ENCODE measurements at regions not wholly inside any gene's neighbourhood (a gene's known extent, or its start where the extent isn't known, plus 50 kb on each side); places are given as distances from the start of the nearest gene placed in this dataset.

GRCh38 chr9:23229890-23230317 lies 596.1 kb downstream of the ELAVL2 start:
- Histone ChIP-seq H3K4me3 (ENCODE audit: low read depth, low read length) (no peak overlapping the region), H3K36me3 (ENCODE audit: control insufficient read depth, insufficient read depth, low read length) (no peaks in the 10 kb centered on the region), H3K27ac (ENCODE audit: insufficient read depth, low read length, poor library complexity, severe bottlenecking) (no peak overlapping the region), H3K27me3 (ENCODE audit: control insufficient read depth, insufficient read depth, low read length) (no peaks in the 10 kb centered on the region), H3K4me1 (ENCODE audit: control insufficient read depth, insufficient read depth, low read length, poor library complexity, severe bottlenecking) (no peaks in the 10 kb centered on the region), H3K9me3 (ENCODE audit: control insufficient read depth in 2 of 2, low read length in 2 of 2) (peaks cover 0 to 3% of the 10 kb centered on the region in 2 experiments)
- Mint-ChIP-seq H3K27me3 (no peaks in the 10 kb centered on the region), H3K36me3 (no peaks in the 10 kb centered on the region), H3K4me3 (no peak overlapping the region), H3K9me3 (peaks cover 3 to 17% (median 5%) of the 10 kb centered on the region in 7 donors), H3K27ac (no peak overlapping the region), H3K4me1 (no peaks in the 10 kb centered on the region)
- DNase-seq (no peak), ATAC-seq (ENCODE audit: low read depth in 2 of 2) (no peak)

GRCh38 chr9:23232831-23233230 lies 593.2 kb downstream of the ELAVL2 start:
- Mint-ChIP-seq H3K4me3 (no peak overlapping the region), H3K9me3 (peaks cover 1 to 17% (median 8%) of the 10 kb centered on the region in 7 donors), H3K27me3 (no peaks in the 10 kb centered on the region), H3K36me3 (no peaks in the 10 kb centered on the region), H3K27ac (no peak overlapping the region), H3K4me1 (no peaks in the 10 kb centered on the region)
- Histone ChIP-seq H3K4me1 (ENCODE audit: control insufficient read depth, insufficient read depth, low read length, poor library complexity, severe bottlenecking) (no peaks in the 10 kb centered on the region), H3K27me3 (ENCODE audit: control insufficient read depth, insufficient read depth, low read length) (no peaks in the 10 kb centered on the region), H3K36me3 (ENCODE audit: control insufficient read depth, insufficient read depth, low read length) (no peaks in the 10 kb centered on the region), H3K9me3 (ENCODE audit: control insufficient read depth in 2 of 2, low read length in 2 of 2) (no peaks in the 10 kb centered on the region), H3K4me3 (ENCODE audit: low read depth, low read length) (no peak overlapping the region), H3K27ac (ENCODE audit: insufficient read depth, low read length, poor library complexity, severe bottlenecking) (no peak overlapping the region)
- ATAC-seq (ENCODE audit: low read depth in 2 of 2): no peak
- DNase-seq: no peak

- Mint-ChIP-seq H3K4me3 (no peak overlapping the region), H3K27ac (no peak overlapping the region), H3K9me3 (peaks cover 4 to 32% (median 13%) of the 10 kb centered on the region in 7 donors), H3K36me3 (no peaks in the 10 kb centered on the region), H3K27me3 (no peaks in the 10 kb centered on the region), H3K4me1 (no peaks in the 10 kb centered on the region)
- Histone ChIP-seq H3K4me3 (ENCODE audit: low read depth, low read length) (no peak overlapping the region), H3K27ac (ENCODE audit: insufficient read depth, low read length, poor library complexity, severe bottlenecking) (no peak overlapping the region), H3K9me3 (ENCODE audit: control insufficient read depth in 2 of 2, low read length in 2 of 2) (no peaks in the 10 kb centered on the region), H3K4me1 (ENCODE audit: control insufficient read depth, insufficient read depth, low read length, poor library complexity, severe bottlenecking) (no peaks in the 10 kb centered on the region), H3K36me3 (ENCODE audit: control insufficient read depth, insufficient read depth, low read length) (no peaks in the 10 kb centered on the region), H3K27me3 (ENCODE audit: control insufficient read depth, insufficient read depth, low read length) (no peaks in the 10 kb centered on the region)
- DNase-seq (no peak), ATAC-seq (ENCODE audit: low read depth in 2 of 2) (no peak)
Observed at GRCh38 chr9:23243523-23243922, 582.5 kb downstream of the ELAVL2 start.

- Histone ChIP-seq H3K27ac (ENCODE audit: insufficient read depth, low read length, poor library complexity, severe bottlenecking) (no peak overlapping the region), H3K36me3 (ENCODE audit: control insufficient read depth, insufficient read depth, low read length) (no peaks in the 10 kb centered on the region), H3K4me1 (ENCODE audit: control insufficient read depth, insufficient read depth, low read length, poor library complexity, severe bottlenecking) (no peaks in the 10 kb centered on the region), H3K27me3 (ENCODE audit: control insufficient read depth, insufficient read depth, low read length) (no peaks in the 10 kb centered on the region), H3K4me3 (ENCODE audit: low read depth, low read length) (no peak overlapping the region), H3K9me3 (ENCODE audit: control insufficient read depth in 2 of 2, low read length in 2 of 2) (no peaks in the 10 kb centered on the region)
- ATAC-seq (ENCODE audit: low read depth in 2 of 2) (no peak), DNase-seq (no peak)
- Mint-ChIP-seq H3K36me3 (no peaks in the 10 kb centered on the region), H3K4me1 (no peaks in the 10 kb centered on the region), H3K9me3 (peaks cover 4 to 31% (median 16%) of the 10 kb centered on the region in 7 donors), H3K27me3 (no peaks in the 10 kb centered on the region), H3K27ac (no peak overlapping the region), H3K4me3 (no peak overlapping the region)
Observed at GRCh38 chr9:23245067-23245466, 581.0 kb downstream of the ELAVL2 start.

GRCh38 chr9:23254404-23255184 lies 571.4 kb downstream of the ELAVL2 start:
- H3K27me3 ChIP-seq (ENCODE audit: control insufficient read depth, insufficient read depth, low read length): no peaks in the 10 kb centered on the region

GRCh38 chr9:23255346-23255745 lies 570.7 kb downstream of the ELAVL2 start:
- no peak for DNase-seq
- Histone ChIP-seq H3K27ac (ENCODE audit: insufficient read depth, low read length, poor library complexity, severe bottlenecking) (no peak overlapping the region), H3K36me3 (ENCODE audit: control insufficient read depth, insufficient read depth, low read length) (no peaks in the 10 kb centered on the region), H3K9me3 (ENCODE audit: control insufficient read depth in 2 of 2, low read length in 2 of 2) (peaks cover 0 to 2% of the 10 kb centered on the region in 2 experiments), H3K4me3 (ENCODE audit: low read depth, low read length) (no peak overlapping the region), H3K4me1 (ENCODE audit: control insufficient read depth, insufficient read depth, low read length, poor library complexity, severe bottlenecking) (no peaks in the 10 kb centered on the region), H3K27me3 (ENCODE audit: control insufficient read depth, insufficient read depth, low read length) (no peaks in the 10 kb centered on the region)
- no peak for ATAC-seq (ENCODE audit: low read depth in 2 of 2)
- peaks cover 0 to 27% (median 3%) of the 10 kb centered on the region in 7 donors for H3K9me3 Mint-ChIP-seq
- no peaks in the 10 kb centered on the region for H3K4me1 Mint-ChIP-seq
- H3K4me3 Mint-ChIP-seq: no peak overlapping the region
- H3K36me3 Mint-ChIP-seq: no peaks in the 10 kb centered on the region
- H3K27ac Mint-ChIP-seq: no peak overlapping the region
- no peaks in the 10 kb centered on the region for H3K27me3 Mint-ChIP-seq

More at GRCh38 chr9:23254404-23255184, 571.4 kb downstream of the ELAVL2 start:
- Mint-ChIP-seq H3K27me3 (no peaks in the 10 kb centered on the region), H3K9me3 (peaks cover 2 to 35% (median 6%) of the 10 kb centered on the region in 7 donors), H3K4me3 (no peak overlapping the region), H3K27ac (no peak overlapping the region), H3K4me1 (no peaks in the 10 kb centered on the region), H3K36me3 (no peaks in the 10 kb centered on the region)
- H3K4me3 ChIP-seq (ENCODE audit: low read depth, low read length): no peak overlapping the region
- DNase-seq (no peak), ATAC-seq (ENCODE audit: low read depth in 2 of 2) (no peak)
- H3K27ac ChIP-seq (ENCODE audit: insufficient read depth, low read length, poor library complexity, severe bottlenecking): no peak overlapping the region
- peaks cover 0 to 2% of the 10 kb centered on the region in 2 experiments for H3K9me3 ChIP-seq (ENCODE audit: control insufficient read depth in 2 of 2, low read length in 2 of 2)
- no peaks in the 10 kb centered on the region for H3K36me3 ChIP-seq (ENCODE audit: control insufficient read depth, insufficient read depth, low read length)
- H3K4me1 ChIP-seq (ENCODE audit: control insufficient read depth, insufficient read depth, low read length, poor library complexity, severe bottlenecking): no peaks in the 10 kb centered on the region

- Histone ChIP-seq H3K4me3 (ENCODE audit: low read depth, low read length) (no peak overlapping the region), H3K9me3 (ENCODE audit: control insufficient read depth in 2 of 2, low read length in 2 of 2) (peaks cover 0 to 2% of the 10 kb centered on the region in 2 experiments), H3K36me3 (ENCODE audit: control insufficient read depth, insufficient read depth, low read length) (no peaks in the 10 kb centered on the region), H3K4me1 (ENCODE audit: control insufficient read depth, insufficient read depth, low read length, poor library complexity, severe bottlenecking) (no peaks in the 10 kb centered on the region), H3K27ac (ENCODE audit: insufficient read depth, low read length, poor library complexity, severe bottlenecking) (no peak overlapping the region), H3K27me3 (ENCODE audit: control insufficient read depth, insufficient read depth, low read length) (no peaks in the 10 kb centered on the region)
- H3K9me3 Mint-ChIP-seq: peaks cover 0 to 19% (median 3%) of the 10 kb centered on the region in 7 donors
- no peaks in the 10 kb centered on the region for H3K36me3 Mint-ChIP-seq
- ATAC-seq (ENCODE audit: low read depth in 2 of 2): no peak
- no peaks in the 10 kb centered on the region for H3K27me3 Mint-ChIP-seq
- H3K4me1 Mint-ChIP-seq: no peaks in the 10 kb centered on the region
- H3K27ac Mint-ChIP-seq: no peak overlapping the region
- DNase-seq: no peak
- no peak overlapping the region for H3K4me3 Mint-ChIP-seq
Observed at GRCh38 chr9:23258569-23258968, 567.5 kb downstream of the ELAVL2 start.

- Histone ChIP-seq H3K9me3 (ENCODE audit: control insufficient read depth in 2 of 2, low read length in 2 of 2) (no peaks in the 10 kb centered on the region), H3K4me3 (ENCODE audit: low read depth, low read length) (no peak overlapping the region), H3K27me3 (ENCODE audit: control insufficient read depth, insufficient read depth, low read length) (no peaks in the 10 kb centered on the region), H3K4me1 (ENCODE audit: control insufficient read depth, insufficient read depth, low read length, poor library complexity, severe bottlenecking) (no peaks in the 10 kb centered on the region), H3K36me3 (ENCODE audit: control insufficient read depth, insufficient read depth, low read length) (no peaks in the 10 kb centered on the region), H3K27ac (ENCODE audit: insufficient read depth, low read length, poor library complexity, severe bottlenecking) (no peak overlapping the region)
- Mint-ChIP-seq H3K4me3 (no peak overlapping the region), H3K9me3 (peaks cover 0 to 18% (median 9%) of the 10 kb centered on the region in 7 donors), H3K36me3 (no peaks in the 10 kb centered on the region), H3K27me3 (no peaks in the 10 kb centered on the region), H3K4me1 (no peaks in the 10 kb centered on the region), H3K27ac (no peak overlapping the region)
- no peak for ATAC-seq (ENCODE audit: low read depth in 2 of 2)
- DNase-seq: no peak
Observed at GRCh38 chr9:23278561-23278960, 547.5 kb downstream of the ELAVL2 start.
